Hematopoietic multipotent progenitor cell treated with erythropoietin and hydrocortisone succinate and interleukin-3 and kit ligand, for 4 days (in vitro differentiated cells): ENCODE measurements at regions not wholly inside any gene's neighbourhood (a gene's known extent, or its start where the extent isn't known, plus 50 kb on each side); places are given as distances from the start of the nearest gene placed in this dataset.
"Not testable (repeated sequence)": the region's sequence is repeated elsewhere in the genome, so short reads cannot be mapped to it uniquely, and the experiment has no call there.

Source experiments
- DNase-seq: peaks from one replicate; pipeline ENCODE4 v3.0.0-alpha.2; 2015

DNA sequence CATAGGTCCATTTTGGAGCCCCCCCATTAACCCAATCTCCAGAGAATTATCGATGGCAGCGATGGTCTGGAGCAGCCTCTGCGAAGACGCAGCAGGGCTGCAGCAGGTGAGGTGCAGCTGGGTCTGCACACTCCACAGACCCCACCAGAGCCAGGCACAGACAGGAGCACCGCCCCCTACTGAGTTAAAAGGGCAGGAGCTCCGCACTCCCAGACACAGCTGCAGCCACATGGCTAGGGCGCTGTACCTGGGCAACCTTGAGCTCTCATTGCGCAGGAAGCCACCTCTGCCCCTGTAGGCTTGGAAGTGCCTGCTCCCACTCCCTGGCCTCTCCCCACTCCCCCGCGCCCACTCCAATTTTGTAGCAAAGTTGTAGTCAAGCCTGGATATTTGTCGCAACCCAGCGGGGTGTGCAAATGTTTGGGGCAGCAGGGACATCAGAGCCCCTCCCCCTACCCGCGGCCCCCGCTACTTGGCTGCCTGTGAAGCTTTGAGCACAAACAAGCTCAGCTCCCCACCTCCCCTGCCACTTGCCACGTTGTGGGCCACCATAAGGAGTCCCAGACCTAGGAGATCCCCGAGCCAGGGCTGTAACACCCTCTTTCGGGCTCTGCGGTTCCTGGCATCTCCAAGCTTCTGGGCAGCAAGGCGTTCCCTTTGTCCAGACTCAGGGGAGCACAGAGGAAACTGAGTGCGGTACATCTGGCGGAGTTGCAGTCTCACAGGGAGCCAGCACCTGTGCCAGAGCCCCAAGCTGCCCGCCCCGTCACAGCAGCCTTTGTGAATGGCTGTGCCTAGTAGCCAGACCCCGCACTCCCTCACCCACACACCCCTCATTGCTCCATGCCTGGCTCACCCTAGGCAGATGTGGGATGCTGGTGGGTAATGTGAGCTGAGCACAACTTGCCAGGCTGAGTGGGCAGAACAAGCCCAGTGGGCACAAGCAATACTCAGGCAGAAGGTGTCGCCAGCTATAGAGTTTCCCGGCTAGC, 949.7 kb upstream of the SLITRK1 start:
- no peak for DNase-seq

DNA sequence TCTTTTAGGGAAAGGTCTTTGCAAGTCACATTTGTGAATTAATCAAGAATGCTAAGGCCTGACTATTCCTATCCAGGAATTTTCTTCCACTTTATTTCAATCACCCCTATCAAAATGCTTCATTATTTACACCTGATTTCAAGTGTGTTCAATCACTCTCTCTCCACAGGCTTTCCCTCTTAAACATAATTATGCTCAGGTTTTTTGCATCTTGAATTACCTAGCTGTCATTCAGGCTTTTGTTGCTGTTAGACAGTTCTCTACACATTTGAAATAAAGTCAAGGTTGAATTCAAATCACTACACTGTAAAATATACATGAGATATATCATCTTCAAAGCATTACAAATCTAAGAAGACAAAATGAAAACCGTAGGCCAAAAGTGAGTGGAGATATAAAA, 941.3 kb upstream of the SLITRK1 start:
- no peak for DNase-seq

DNA sequence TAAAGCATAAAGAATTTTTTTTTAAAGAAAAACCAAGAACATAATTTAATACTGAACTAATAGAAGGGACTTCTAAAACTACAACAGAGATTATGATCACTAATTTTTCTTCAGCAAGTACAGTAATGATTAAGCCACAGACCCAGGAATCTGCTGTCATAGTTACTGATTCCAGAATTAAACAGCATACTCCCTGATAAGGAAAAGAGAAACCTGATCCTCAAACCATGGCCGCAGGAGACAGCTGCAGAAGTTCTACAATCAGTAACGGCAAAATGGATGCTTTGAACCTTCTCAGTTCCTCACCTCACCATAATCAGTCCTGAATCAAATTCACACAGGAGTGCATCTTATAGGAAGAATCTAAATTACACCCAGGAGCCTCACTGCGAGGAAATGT, 939.0 kb upstream of the SLITRK1 start:
- no peak for DNase-seq

DNA sequence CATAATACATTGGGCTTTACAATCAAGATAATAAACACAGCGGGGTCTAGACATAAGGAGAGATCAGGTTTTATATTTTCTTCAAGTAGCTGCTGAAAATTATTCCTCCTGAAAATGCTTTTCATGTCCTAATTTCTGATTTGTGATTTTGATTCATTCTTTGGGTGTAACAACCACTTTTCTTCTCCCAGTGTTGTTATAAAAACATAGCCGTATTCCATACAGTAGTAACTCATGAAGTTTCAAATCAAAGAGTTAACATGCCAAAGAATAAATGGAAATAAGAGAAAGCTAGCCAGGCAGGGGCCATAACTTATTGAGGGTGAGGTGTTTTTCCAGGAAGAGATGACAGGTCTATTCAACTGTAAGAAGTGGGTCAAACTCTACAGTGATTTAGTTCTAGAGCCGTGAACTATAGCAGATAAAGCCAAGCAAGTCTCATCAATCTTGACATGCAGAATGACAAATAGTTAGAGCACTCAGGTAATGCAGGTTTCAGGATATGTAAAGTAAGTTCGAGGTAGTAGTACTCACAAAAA, 934.4 kb upstream of the SLITRK1 start:
- no peak for DNase-seq

DNA sequence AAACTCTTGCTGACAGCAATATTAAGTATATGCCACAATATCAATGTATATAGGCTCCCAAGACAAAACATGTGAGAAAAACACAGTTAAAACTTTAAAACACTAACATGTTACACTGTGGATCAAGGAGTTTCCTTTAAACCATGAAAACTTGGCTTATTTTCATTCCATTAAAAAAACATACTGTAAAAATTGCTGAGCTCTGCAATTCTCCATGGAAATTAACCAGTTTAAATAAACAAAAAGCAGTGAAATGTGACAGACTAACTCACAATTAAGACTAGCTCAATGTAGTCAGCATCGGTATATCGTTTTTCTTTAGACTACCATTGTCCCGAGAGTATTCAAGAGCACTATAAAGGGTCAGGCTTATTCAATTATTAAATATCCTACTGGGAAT, 930.5 kb upstream of the SLITRK1 start:
- no peak for DNase-seq

DNA sequence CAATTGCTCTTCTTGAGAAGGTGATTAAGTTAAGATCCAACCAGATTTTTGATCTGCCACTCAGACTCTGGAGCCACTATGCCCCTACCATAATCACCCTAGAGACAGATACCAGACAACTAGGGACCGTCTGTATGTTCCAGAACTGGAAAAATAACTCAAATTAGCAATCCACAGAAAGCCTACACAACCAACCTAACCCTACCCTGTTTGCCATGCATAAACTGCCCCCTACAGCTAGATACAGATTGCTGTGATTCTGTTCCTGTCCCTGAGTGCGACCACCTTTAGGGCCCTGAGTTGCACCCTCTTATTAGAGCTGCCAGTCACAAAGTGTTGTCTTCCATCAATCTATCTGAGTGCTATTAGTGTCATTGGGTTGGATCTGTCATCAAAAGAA, 929.8 kb upstream of the SLITRK1 start:
- no peak for DNase-seq

DNA sequence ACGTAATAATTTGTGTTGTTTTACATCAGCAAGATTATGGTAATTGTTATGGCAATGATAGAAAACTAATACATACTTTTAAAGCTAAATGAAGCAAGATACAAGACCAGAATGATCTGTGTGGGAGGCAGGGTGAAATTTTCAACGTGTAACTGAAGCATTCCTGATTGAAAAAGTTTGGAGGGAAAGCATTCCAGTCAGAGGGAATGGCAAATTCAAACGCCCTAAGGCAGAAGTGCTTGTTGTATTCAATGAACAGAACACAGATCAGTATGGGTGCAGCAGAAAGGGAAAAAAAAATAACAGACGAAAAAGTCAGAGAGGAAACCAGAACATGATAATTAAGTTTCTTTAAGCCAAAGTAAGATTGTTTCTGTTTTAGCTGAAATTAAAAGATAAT, 928.5 kb upstream of the SLITRK1 start:
- DNase-seq, result no peak

DNA sequence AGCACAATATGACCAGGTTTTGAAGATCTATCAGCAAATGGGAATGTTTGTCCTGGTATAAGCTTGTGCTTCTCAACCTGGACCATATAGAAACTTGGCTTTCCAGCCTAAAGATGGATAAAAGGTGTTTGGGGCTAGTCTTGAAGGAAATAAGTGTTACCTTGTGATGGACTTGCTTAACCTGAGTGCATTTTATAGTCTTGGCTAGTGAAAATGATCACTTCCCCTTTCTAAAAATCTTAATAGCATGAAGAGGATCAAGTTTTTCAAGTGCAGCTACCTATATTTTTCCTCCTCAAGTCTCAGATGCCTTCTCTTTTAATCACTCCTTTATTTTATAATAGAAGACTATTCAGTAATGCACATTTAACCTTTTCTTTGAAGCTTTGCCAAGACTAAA, 919.8 kb upstream of the SLITRK1 start:
- no peak for DNase-seq

DNA sequence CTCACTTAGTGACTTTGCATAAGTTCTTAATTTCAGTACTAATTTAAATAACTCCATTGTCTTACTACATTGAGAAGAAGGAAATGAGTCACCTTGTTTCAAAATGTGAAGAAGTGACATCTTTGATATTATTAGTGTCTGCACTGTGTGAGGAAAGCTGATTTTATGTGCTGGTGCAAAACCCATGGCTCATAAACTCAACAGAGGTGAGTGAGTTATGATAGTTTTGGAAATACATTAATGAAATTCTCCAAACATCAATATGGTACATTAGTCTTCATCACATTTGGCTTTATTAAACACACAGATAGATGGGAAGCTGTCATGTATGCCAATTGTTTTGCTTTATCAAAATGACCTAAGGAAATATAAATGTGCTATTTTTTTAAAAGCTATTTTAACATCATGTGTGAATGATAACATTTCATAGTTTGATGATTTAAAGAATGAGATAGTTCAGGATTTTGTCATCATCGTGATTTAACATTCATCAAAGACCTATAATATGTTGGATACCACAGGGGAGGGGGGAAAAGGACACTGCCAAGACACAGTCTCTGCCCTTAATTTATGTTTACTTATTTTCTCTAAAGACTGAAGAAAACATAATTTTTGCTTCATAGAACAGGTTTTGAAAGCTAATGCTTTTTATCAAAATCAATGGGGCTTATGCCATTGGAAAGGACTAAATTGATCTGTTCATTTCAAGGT, 902.3 kb upstream of the SLITRK1 start:
- no peak for DNase-seq

DNA sequence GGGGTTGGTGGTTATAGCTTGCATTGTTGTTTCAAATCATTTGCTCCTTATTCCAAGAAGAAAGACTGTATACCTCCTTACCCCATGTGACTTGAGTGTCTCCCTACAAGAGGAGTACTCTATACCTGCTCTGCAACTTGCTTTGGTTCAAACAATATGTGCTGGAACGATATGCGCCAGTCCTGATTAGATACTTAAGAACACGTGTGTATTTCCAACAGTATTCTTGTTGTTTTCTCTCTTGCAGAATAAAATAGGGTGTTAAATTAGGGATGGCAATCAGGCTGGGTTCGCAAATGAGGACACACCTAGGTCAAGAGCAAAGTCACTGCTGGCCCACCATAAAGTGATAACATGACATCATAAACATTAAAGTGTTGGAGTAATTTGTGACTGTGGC, 895.0 kb upstream of the SLITRK1 start:
- no peak for DNase-seq

DNA sequence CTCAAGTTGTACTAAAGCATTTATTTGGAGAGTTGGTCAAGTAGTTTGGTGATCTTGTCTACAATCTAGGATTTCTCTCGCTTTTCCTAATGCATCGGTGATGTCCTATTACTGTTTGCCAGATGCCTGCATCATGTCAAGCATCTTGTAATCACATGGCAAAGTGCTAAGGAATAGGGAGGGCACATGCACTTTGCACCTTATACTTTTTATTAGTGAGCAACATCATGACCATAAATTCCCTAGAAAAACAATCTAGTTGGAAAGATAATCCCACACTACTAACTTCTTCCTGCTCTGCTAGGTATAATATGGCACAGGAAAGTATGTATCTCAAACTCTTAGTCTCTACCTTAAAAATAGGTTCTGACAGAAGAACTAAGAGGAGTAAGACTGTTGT, 894.3 kb upstream of the SLITRK1 start:
- no peak for DNase-seq

DNA sequence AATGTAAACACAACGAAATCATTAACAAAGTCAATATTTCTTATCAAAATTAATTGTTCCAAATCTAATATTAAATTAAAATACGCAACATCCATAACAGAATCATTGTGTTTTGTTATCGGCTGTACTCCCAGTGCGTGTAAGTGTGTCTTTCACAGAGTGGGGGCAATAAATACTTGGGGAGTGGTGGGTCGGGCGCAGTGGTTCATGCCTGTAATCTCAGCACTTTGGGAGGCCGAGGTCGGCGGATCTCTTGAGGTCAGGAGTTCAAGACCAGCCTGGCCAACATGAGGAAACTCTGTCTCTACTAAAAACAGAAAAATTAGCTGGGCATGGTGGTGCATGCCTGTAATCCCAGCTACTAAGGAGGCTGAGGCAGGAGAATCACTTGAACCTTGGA, 893.6 kb upstream of the SLITRK1 start:
- not testable (repeated sequence) for DNase-seq

DNA sequence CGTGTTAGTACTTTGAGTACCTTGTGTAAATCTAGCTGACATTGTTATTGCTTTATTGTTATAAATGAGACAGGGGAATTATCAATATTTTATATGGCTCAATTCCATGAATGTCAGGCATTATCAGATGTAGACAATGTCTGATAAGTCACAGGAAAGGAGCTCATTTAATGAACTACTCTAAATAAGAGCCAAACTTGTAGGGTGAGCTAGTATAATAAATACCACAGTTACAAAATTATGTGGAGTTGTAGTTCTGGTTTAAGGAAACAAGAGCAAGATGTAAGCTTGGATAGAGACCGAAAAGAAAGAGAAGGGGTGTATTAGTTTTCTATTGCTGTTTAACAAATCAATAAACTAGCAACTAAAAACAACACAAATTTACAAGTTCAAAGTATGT, 891.8 kb upstream of the SLITRK1 start:
- DNase-seq, result no peak

DNA sequence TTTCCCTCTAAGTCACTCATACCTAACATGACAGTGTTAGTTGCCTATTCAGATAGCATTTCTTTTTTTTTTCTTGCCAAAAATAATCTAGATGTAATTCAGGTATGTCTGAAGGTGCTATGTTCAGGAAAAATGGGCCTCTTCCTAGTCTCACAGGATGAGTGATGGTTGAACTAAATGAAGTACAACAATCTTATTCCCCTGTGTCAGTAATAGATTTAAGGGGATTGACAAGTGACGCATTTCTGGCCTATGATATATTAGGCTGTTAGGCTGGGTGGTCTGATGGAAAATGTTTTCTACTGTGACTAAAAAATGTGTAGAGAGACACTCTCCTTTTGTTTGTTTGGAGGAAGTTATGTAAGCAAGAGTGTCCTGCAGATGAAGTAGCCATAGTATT, 878.7 kb upstream of the SLITRK1 start:
- no peak for DNase-seq

DNA sequence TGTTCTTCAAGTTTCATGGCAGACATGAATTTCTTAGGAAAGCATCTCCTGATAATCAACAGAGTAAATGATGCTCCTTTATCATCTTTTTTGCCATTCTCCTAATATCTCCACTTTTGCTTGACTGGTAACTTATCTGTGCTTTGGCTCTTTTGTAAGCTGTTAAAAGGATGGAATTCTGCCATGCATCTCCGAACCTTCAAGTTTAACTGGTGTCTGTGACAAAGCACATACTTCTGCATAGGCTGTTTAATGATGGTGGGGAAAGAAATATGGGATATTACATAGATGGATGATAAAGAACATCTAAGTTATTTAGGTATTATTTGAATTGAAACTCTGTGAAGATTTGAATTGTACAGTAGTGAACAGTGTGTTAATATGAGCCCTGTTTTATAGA, 866.9 kb upstream of the SLITRK1 start:
- DNase-seq, result no peak

DNA sequence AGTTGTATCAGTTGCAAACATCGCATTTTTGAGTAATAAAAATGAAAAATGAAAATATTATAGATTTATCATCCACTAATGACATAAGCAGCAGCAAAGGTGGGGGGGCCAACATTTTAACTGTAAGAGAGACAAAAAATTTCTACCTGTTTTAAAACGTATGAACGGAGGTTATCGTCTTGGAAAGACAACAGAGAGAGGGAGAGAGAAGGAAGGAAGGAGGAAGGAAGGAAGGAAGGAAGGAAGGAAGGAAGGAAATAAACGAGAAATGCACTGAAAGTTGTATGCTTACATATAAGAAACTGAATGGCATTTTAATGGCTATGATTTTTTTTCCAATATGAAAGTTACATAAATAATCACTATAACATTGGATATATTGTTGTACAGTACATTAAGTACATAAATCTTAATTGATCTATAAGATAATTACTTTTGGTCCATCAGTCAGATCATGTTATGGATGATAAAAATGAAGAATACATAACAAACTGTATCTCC, 862.8 kb upstream of the SLITRK1 start:
- no peak for DNase-seq

DNA sequence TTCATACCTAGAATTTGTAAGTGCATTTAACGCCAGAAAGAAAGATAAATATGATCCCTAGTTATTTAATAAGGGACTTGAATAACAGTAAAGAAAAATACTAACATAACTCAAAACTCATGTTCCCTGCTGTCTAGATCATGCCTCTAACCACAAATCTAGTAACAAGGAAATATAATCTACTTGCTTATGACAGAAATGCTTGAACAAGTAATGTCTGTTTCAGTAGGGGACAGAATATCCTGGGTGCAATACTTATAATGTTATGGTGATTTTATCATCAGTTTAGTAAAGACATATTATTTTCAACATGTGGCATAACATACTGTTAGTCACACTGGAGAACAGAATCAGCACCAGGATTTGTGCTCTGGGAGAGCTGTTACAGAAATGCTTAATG, 861.9 kb upstream of the SLITRK1 start:
- DNase-seq, result no peak

DNA sequence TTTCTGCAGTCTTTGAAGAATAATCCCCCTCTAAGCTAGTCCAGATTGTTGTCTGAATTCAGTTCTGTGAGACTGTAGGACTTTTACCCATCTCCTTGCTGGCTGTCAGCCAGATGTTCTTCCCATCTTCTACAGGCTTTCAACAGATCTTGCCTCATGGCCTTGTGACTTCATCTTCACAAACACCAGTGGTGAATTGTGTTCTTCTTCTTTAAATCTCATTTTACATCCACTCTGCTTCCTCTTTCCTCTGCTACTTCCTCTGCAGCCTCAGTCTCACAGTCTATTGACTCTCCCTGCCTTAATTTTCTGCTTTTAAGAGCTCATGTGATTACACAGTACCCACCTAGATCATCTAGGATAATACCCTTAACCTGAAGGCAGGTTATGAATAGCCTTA, 859.0 kb upstream of the SLITRK1 start:
- peak; percentile 37 for DNase-seq

DNA sequence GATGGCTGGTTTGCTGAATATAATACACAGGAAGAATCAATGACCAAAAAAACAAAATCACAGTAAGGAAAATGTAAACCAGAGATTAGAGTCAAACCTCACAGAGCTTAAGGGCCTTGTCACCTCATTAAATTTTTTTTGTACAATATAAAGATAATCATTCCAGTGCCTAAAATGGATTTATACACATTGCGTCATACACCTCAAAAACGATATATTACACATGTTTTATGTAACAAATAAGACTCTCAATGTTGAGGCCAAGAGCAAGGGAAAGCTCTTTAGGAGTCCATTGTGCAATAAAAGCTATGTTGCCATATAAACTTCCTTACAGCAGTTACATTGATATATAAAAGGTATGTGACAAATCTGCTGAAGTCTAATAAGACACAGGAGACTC, 856.7 kb upstream of the SLITRK1 start:
- DNase-seq, result no peak

DNA sequence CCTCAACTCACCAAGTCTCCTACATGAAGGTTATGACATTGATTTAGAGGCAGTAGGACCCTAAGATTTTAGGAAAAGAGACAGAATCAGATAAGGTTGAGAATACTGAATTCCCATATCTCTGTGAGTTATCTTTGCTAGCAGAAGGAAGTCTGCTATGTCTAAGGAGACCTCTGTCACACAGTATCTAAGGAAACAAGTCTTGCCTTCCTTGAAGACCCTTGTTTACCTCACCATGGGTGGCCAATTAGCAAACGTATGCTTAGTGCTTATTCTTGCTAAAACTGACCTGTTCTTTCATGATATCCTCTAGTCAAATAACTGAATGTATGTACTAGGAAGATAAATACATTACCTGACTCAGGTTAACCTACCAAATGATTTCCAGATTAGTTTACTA, 855.4 kb upstream of the SLITRK1 start:
- DNase-seq, result peak; percentile 4

DNA sequence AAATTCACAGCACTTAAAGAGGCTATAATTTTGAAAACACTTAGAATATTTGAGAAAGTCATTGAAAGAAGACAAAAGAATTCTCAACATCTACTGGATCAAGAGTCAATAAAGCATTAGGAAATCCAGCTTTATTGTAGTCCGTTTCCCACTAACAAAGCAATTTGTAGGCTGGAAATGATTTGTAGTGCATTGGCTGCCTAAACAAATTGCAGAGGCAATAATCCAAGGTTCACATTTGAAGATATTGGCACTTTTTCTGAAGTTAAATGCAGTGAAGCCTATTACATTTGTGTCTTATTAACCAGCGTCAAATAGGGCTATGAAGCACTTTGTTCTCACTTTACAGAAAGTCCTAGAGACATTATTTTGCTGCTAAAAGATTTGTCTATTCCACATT, 848.1 kb upstream of the SLITRK1 start:
- no peak for DNase-seq

DNA sequence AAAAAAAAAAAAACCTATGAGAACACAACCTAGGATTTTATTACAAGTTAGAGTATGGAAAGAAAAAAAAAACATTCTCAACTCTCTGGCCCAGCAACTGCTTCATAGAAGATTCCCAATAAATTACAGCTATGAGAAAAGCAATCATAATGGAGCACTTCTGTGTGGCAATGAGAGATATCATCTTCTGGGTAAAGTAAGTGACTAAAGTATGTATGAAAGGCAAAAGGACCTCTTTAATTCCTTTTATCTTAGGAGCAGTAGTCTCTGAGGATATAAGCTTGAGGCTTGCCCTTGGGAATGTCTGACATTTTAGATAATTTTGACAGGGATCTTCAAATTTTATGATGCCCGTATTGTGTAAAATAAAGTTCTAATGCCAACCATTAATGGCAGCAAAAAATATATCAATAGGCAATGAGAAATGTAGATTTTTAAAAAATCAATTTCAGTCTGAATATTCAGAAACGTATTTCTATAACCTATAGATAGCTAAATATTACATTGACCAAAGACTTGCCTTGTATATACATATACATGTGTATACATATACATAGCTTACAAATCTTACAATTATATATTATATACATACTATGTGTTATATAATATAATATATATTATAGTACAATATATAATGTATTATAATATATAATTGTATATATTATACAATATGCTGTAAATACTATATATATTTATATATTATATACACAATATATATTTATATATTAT, 823.9 kb upstream of the SLITRK1 start:
- DNase-seq, result peak; percentile 15

DNA sequence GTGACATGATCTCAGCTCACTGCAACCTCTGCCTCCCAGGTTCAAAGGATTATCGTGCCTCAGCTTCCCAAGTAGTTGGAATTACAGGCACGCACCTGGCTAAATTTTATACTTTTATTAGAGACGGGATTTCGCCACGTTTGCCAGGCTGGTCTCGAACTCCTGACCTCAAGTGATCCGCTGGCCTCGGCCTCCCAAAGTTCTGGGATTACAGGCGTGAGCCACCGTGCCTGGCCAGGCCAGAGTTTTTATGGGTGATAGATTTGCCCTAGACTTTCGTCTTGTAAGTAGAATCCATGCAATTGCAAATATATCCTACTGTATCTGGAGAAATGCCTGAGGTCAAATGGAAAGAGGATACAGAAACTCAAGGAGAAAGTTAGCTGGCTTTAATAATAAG, 819.9 kb upstream of the SLITRK1 start:
- no peak for DNase-seq
